GM12878 (cell line): ENCODE measurements at regions not wholly inside any gene's neighbourhood (a gene's known extent, or its start where the extent isn't known, plus 50 kb on each side); places are given as distances from the start of the nearest gene placed in this dataset.
A peak's percentile ranks its signal among the peaks of the same experiment; 100 is the strongest.

Experiments used
- ATF7 ChIP-seq: fragments of 450-650 bp; IDR thresholded peaks from 2 replicates; pipeline ENCODE4 v1.6.1; 2016; ENCODE audit warnings: low read depth, mild to moderate bottlenecking
- EGR1 ChIP-seq, 2 experiments: IDR thresholded peaks; 1 replicate in 1 of 2; 2 replicates in 1 of 2; pipeline ENCODE4 v1.6.1; 2011 to 2012; ENCODE audit warnings: low read depth in 2 of 2, low read length in 2 of 2, borderline replicate concordance in 1 of 2, mild to moderate bottlenecking in 1 of 2, moderate library complexity in 1 of 2
- FOXK2 ChIP-seq: fragments of 450-650 bp; IDR thresholded peaks from 2 replicates; pipeline ENCODE4 v1.6.1; 2017; ENCODE audit warnings: mild to moderate bottlenecking, moderate library complexity
- FOXM1 ChIP-seq: IDR thresholded peaks from 2 replicates; pipeline ENCODE4 v1.6.1; 2012; ENCODE audit warnings: low read depth, mild to moderate bottlenecking, inconsistent platforms, low read length, moderate library complexity
- GABPA ChIP-seq: IDR thresholded peaks from 2 replicates; pipeline ENCODE4 v1.6.1; 2014; ENCODE audit warnings: antibody characterized with exemption, low read depth, mild to moderate bottlenecking, inconsistent platforms
- HDAC2 ChIP-seq: fragments of 200-600 bp; sonication (generic); IDR thresholded peaks from 2 replicates; pipeline ENCODE4 v1.6.1; 2017
- MEF2B ChIP-seq: fragments of 450-650 bp; IDR thresholded peaks from 2 replicates; pipeline ENCODE4 v1.6.1; 2018; ENCODE audit warnings: mild to moderate bottlenecking, moderate library complexity; ENCODE audit not compliant: partially characterized antibody, poor library complexity, severe bottlenecking
- NR2C1 ChIP-seq: fragments of 450-650 bp; IDR thresholded peaks from 2 replicates; pipeline ENCODE4 v1.6.1; 2017; ENCODE audit warnings: antibody characterized with exemption, mild to moderate bottlenecking, moderate library complexity
- RUNX3 ChIP-seq: IDR thresholded peaks from 2 replicates; pipeline ENCODE4 v1.6.1; 2012; ENCODE audit warnings: low read length, inconsistent platforms
- SIX5 ChIP-seq: IDR thresholded peaks from 2 replicates; pipeline ENCODE4 v1.6.1; 2011; ENCODE audit warnings: mild to moderate bottlenecking, low read depth, low read length, moderate library complexity; ENCODE audit not compliant: severe bottlenecking
- SPI1 ChIP-seq: IDR thresholded peaks from 2 replicates; pipeline ENCODE4 v1.6.1; 2011; ENCODE audit warnings: low read depth, mild to moderate bottlenecking, low read length, moderate library complexity, borderline replicate concordance; ENCODE audit not compliant: insufficient read depth
- ZNF274 ChIP-seq: IDR thresholded peaks from one replicate; pipeline ENCODE4 v1.8.0; 2011; ENCODE audit not compliant: insufficient read length, insufficient read depth
- ZNF384 ChIP-seq: IDR thresholded peaks from 2 replicates; pipeline ENCODE4 v1.6.1; 2012; ENCODE audit warnings: low read depth, mild to moderate bottlenecking, low read length, improper control_type of control experiment, borderline replicate concordance
- TF ChIP-seq, protein P1 (sequence below): fragments of 450-650 bp; IDR thresholded peaks from 2 replicates; pipeline ENCODE4 v1.6.1; 2017; ENCODE audit warnings: low read depth, mild to moderate bottlenecking, moderate library complexity
- TF ChIP-seq, protein P2 (sequence below): IDR thresholded peaks from 2 replicates; pipeline ENCODE4 v1.6.1; 2011; ENCODE audit warnings: low read depth, low read length, improper control_type of control experiment, borderline replicate concordance
- TF ChIP-seq, protein P3 (sequence below): IDR thresholded peaks from 2 replicates; pipeline ENCODE4 v1.6.1; 2011; ENCODE audit warnings: borderline replicate concordance, low read depth, mild to moderate bottlenecking, moderate library complexity, mixed read lengths, low read length; ENCODE audit not compliant: insufficient read depth; ENCODE audit errors: extremely low read length
- TF ChIP-seq, protein P4 (sequence below): IDR thresholded peaks from 2 replicates; pipeline ENCODE4 v1.6.1; 2012; ENCODE audit warnings: low read length, inconsistent platforms
- TF ChIP-seq, protein P5 (sequence below): fragments of 450-650 bp; IDR thresholded peaks from 2 replicates; pipeline ENCODE4 v1.6.1; 2017; ENCODE audit warnings: mild to moderate bottlenecking, moderate library complexity
- TF ChIP-seq, protein P6 (sequence below): IDR thresholded peaks from 2 replicates; pipeline ENCODE4 v1.6.1; 2011; ENCODE audit warnings: mild to moderate bottlenecking, low read depth, low read length, moderate library complexity; ENCODE audit not compliant: insufficient replicate concordance

DNA sequence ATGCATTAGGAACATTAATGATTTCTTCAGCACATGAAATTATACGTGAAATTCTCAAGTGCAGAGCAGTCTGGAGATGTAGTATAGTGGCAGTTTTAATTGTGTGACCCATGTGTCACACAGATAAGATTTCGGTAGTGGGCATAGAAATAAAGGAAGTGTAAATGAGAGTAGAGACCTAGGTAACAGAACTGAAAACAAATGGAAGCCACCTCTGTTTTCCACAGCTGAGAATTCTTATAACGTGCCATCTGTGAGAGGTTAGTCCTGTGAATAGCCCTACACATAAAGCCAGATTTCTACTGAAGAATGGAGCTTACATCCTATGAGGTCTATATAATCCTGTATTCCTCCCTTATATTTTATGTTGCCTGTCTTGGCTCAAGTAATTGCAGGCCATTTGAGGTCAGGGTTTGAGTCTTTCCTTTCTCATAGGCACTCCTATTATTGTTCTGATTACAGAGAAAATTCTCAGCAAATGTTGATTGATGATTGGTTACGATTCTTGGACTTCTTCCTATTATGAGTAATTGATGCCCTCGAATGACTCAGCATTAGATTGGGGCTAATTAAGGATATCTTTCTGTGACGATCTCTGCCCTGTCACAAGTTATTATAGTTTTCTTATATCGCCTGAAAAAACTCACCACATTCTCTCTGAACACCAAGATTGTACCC lies 258.2 kb downstream of the KIF20B start (continued):
- TF ChIP-seq, protein P1, sequence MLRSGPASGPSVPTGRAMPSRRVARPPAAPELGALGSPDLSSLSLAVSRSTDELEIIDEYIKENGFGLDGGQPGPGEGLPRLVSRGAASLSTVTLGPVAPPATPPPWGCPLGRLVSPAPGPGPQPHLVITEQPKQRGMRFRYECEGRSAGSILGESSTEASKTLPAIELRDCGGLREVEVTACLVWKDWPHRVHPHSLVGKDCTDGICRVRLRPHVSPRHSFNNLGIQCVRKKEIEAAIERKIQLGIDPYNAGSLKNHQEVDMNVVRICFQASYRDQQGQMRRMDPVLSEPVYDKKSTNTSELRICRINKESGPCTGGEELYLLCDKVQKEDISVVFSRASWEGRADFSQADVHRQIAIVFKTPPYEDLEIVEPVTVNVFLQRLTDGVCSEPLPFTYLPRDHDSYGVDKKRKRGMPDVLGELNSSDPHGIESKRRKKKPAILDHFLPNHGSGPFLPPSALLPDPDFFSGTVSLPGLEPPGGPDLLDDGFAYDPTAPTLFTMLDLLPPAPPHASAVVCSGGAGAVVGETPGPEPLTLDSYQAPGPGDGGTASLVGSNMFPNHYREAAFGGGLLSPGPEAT, result 0 out of 2 replicates have a peak, but pooled peaks have one; percentile 44
- TF ChIP-seq ZNF384, result no peak
- TF ChIP-seq MEF2B, result peak; percentile 62
- no peak; the same call in 1 of the 2 replicates for TF ChIP-seq NR2C1
- peak; percentile 58; the same call in 1 of the 2 replicates for TF ChIP-seq ATF7
- TF ChIP-seq, protein P2, sequence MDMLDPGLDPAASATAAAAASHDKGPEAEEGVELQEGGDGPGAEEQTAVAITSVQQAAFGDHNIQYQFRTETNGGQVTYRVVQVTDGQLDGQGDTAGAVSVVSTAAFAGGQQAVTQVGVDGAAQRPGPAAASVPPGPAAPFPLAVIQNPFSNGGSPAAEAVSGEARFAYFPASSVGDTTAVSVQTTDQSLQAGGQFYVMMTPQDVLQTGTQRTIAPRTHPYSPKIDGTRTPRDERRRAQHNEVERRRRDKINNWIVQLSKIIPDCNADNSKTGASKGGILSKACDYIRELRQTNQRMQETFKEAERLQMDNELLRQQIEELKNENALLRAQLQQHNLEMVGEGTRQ, result no peak
- TF ChIP-seq, protein P3, sequence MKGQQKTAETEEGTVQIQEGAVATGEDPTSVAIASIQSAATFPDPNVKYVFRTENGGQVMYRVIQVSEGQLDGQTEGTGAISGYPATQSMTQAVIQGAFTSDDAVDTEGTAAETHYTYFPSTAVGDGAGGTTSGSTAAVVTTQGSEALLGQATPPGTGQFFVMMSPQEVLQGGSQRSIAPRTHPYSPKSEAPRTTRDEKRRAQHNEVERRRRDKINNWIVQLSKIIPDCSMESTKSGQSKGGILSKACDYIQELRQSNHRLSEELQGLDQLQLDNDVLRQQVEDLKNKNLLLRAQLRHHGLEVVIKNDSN, result no peak
- peak; percentile 59; the same call in 1 of the 2 replicates for TF ChIP-seq FOXM1
- no peak for TF ChIP-seq ZNF274
- TF ChIP-seq RUNX3, result peak; percentile 63
- TF ChIP-seq, protein P4, sequence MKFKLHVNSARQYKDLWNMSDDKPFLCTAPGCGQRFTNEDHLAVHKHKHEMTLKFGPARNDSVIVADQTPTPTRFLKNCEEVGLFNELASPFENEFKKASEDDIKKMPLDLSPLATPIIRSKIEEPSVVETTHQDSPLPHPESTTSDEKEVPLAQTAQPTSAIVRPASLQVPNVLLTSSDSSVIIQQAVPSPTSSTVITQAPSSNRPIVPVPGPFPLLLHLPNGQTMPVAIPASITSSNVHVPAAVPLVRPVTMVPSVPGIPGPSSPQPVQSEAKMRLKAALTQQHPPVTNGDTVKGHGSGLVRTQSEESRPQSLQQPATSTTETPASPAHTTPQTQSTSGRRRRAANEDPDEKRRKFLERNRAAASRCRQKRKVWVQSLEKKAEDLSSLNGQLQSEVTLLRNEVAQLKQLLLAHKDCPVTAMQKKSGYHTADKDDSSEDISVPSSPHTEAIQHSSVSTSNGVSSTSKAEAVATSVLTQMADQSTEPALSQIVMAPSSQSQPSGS, result peak; percentile 24; the same call in 1 of the 2 replicates
- TF ChIP-seq GABPA, result 0 out of 2 replicates have a peak, but pooled peaks have one; percentile 16
- TF ChIP-seq SIX5, result no peak
- peak; percentile 88 for TF ChIP-seq SPI1
- TF ChIP-seq, protein P5, sequence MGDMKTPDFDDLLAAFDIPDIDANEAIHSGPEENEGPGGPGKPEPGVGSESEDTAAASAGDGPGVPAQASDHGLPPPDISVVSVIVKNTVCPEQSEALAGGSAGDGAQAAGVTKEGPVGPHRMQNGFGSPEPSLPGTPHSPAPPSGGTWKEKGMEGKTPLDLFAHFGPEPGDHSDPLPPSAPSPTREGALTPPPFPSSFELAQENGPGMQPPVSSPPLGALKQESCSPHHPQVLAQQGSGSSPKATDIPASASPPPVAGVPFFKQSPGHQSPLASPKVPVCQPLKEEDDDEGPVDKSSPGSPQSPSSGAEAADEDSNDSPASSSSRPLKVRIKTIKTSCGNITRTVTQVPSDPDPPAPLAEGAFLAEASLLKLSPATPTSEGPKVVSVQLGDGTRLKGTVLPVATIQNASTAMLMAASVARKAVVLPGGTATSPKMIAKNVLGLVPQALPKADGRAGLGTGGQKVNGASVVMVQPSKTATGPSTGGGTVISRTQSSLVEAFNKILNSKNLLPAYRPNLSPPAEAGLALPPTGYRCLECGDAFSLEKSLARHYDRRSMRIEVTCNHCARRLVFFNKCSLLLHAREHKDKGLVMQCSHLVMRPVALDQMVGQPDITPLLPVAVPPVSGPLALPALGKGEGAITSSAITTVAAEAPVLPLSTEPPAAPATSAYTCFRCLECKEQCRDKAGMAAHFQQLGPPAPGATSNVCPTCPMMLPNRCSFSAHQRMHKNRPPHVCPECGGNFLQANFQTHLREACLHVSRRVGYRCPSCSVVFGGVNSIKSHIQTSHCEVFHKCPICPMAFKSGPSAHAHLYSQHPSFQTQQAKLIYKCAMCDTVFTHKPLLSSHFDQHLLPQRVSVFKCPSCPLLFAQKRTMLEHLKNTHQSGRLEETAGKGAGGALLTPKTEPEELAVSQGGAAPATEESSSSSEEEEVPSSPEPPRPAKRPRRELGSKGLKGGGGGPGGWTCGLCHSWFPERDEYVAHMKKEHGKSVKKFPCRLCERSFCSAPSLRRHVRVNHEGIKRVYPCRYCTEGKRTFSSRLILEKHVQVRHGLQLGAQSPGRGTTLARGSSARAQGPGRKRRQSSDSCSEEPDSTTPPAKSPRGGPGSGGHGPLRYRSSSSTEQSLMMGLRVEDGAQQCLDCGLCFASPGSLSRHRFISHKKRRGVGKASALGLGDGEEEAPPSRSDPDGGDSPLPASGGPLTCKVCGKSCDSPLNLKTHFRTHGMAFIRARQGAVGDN, result no peak
- TF ChIP-seq, protein P6, sequence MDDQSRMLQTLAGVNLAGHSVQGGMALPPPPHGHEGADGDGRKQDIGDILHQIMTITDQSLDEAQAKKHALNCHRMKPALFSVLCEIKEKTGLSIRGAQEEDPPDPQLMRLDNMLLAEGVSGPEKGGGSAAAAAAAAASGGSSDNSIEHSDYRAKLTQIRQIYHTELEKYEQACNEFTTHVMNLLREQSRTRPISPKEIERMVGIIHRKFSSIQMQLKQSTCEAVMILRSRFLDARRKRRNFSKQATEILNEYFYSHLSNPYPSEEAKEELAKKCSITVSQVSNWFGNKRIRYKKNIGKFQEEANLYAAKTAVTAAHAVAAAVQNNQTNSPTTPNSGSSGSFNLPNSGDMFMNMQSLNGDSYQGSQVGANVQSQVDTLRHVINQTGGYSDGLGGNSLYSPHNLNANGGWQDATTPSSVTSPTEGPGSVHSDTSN, result no peak
- no peak for TF ChIP-seq HDAC2
- no peak for TF ChIP-seq EGR1 (IDR thresholded peaks at IDR 0.05; ENCODE audit: borderline replicate concordance in 1 of 2, low read depth in 2 of 2, low read length in 2 of 2)
- no peak for TF ChIP-seq FOXK2
